ES-I3 (cell line): ENCODE measurements at regions not wholly inside any gene's neighbourhood (a gene's known extent, or its start where the extent isn't known, plus 50 kb on each side); places are given as distances from the start of the nearest gene placed in this dataset.

Source experiments
- H3K36me3 ChIP-seq: 2 replicates; pipeline ENCODE4 v1.6.1; 2013; ENCODE audit warnings: mild to moderate bottlenecking, low read length, control low read depth, moderate library complexity; ENCODE audit not compliant: insufficient read depth
- H3K4me1 ChIP-seq: 2 replicates; pipeline ENCODE4 v1.6.1; 2013; ENCODE audit warnings: mild to moderate bottlenecking, control low read depth, low read length; ENCODE audit not compliant: insufficient read depth
- H3K9ac ChIP-seq: 2 replicates; pipeline ENCODE4 v1.6.1; 2013; ENCODE audit warnings: low read depth, mild to moderate bottlenecking, low read length, moderate library complexity
- H3K9me3 ChIP-seq: 2 replicates; pipeline ENCODE4 v1.6.1; 2013; ENCODE audit warnings: mild to moderate bottlenecking, low read length, moderate library complexity; ENCODE audit not compliant: control insufficient read depth, insufficient read depth

DNA sequence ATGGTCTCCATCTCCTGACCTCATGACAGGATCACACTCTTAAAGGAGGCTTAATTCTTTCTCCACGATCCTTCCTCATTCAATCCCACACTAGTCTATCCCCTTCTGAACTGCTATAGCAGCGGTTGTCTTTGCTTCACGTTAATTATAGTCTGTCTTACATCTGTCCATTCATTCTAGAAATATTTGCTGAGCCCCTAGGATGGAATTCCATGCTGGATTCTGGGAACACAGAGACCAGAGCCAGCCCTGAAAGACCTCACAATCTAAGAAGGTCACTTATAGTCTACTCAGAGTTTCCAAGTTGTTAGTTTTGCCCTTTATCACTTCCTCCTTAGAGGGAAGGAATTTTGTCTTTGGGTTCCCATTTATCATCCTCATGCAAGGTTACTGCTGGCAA, 193.5 kb downstream of the GAS1 start:
- Histone ChIP-seq H3K36me3 (no peaks in the 10 kb centered on the region), H3K9me3 (no peaks in the 10 kb centered on the region), H3K9ac (no peak overlapping the region), H3K4me1 (no peaks in the 10 kb centered on the region)

DNA sequence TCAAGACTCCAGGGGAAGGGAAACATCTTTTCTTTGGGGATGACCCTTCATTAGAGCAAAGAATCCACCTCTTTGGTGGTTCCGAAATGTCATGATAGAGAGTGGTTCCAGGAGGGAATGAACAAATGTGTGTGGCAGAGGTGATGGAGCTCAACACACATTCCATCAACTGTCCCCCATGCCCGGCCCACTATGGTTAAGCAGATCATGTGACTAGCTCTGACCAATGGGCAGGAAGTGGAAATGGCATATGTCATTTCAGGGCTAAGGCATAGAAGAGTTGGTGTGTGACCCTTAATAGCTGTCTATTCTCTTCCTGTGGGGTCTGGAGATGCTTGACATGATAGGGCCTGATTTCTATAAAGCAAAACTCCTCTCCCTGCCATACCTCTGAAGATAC, 194.6 kb downstream of the GAS1 start:
- no peaks in the 10 kb centered on the region for H3K4me1 ChIP-seq
- no peaks in the 10 kb centered on the region for H3K36me3 ChIP-seq
- H3K9ac ChIP-seq: no peak overlapping the region
- H3K9me3 ChIP-seq: no peaks in the 10 kb centered on the region

DNA sequence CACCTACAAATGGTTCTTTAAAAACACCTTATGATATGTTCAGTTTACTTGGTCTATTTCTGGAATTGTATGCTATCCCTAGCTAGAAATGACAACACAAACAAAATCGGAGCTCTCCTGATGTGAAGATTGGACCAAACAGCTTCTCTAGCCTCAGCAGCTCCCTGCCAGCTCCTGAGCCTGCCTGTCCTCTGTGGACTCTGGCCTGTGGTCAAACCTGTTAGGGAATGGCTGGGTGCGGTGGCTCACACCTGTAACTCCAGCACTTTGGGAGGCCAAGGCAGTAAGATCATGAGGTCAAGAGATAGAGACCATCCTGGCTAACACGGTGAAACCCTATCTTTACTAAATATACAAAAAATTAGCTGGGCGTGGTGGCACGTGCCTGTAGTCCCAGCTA, 195.3 kb downstream of the GAS1 start:
- H3K36me3 ChIP-seq: no peaks in the 10 kb centered on the region
- no peaks in the 10 kb centered on the region for H3K4me1 ChIP-seq
- no peak overlapping the region for H3K9ac ChIP-seq
- H3K9me3 ChIP-seq: no peaks in the 10 kb centered on the region

DNA sequence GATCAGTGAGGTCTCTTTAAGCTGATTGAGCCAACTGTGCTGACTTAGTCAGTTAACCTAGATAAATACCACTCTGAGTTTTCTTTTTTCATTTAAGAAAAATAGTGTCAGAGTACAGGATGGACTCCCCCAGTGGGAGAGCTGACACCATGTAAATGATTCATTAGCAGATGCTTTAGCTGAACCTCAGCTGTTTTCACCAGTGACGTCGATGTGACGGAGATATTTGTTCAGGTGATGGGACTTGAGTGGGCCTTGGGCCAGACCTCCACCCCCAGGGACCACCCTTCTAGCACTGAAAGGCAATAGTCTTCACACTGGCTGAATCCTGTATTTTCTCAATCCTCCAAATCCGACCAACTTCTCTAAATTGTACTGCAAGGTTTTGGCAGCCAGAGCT, 196.1 kb downstream of the GAS1 start:
- Histone ChIP-seq H3K4me1 (no peaks in the 10 kb centered on the region), H3K9ac (no peak overlapping the region), H3K9me3 (no peaks in the 10 kb centered on the region), H3K36me3 (no peaks in the 10 kb centered on the region)

DNA sequence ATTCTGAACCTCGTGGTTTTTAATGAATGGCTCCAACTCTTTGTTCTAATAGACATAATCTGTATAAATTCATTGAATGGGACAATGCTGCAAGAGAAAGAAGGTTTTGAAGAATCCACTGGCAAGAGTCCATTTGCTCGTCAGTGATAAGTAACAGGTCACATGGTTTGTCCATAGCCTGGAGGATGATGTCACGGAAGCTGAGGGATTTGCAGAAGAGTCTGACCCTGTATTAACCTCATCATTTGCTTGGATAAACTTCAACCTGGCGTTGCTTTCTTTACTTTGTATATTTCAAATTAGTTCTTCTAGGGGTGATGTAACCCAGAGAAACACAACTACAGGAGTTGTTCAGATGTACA, 197.4 kb downstream of the GAS1 start:
- Histone ChIP-seq H3K9ac (no peak overlapping the region), H3K36me3 (no peaks in the 10 kb centered on the region), H3K4me1 (no peaks in the 10 kb centered on the region), H3K9me3 (no peaks in the 10 kb centered on the region)

GRCh38 chr9:86749161-86749893, 198.0 kb downstream of the GAS1 start:
- H3K36me3 ChIP-seq: no peaks in the 10 kb centered on the region
- no peaks in the 10 kb centered on the region for H3K4me1 ChIP-seq
- no peak overlapping the region for H3K9ac ChIP-seq
- H3K9me3 ChIP-seq: no peaks in the 10 kb centered on the region

- Histone ChIP-seq H3K36me3 (no peaks in the 10 kb centered on the region), H3K9me3 (no peaks in the 10 kb centered on the region), H3K9ac (no peak overlapping the region), H3K4me1 (no peaks in the 10 kb centered on the region)
These were observed 199.6 kb downstream of the GAS1 start for GRCh38 chr9:86747711-86748110.

DNA sequence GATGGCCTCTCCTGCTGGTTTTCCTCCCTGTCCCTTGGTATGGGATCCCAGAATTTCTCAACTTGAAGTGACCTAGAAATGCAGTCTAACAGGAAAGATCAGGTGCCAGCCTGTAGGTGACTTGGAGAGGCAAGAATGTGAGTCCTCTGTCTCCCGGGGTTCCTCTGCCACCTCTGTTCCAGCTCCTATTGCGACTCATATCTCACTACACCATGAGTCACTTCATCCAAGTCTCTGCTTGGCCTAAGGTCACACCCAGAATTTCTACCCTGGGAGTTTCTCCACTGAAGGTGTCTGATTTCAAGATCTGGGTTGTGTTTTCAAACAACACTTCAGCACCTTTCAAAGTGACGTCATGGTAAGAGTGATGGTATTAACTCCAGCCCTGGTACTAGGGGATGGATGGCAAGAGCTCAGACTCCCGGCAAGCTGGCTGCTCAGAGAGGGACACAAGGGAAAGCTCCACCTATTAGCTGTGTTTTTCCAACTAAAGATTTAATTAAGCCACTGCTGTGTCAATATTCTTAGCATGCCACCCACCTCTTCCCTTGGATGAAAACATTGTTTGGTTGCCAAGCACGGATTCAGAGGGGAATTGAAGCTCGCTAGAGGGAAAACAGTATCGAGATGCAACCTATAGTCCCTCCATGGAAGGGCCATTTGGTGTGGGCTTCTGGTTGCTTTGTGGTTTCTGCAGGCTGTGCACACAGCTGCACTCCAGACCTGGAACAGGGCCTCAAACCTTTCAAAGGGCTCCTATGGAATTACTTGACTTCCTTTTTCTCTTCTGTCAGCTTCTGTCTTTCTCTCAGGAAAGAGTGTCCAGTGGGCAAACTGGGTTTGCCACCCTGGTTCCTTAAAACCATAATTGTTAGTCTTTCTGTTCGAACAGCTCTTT, 205.7 kb downstream of the GAS1 start:
- H3K9ac ChIP-seq: no peak overlapping the region
- no peaks in the 10 kb centered on the region for H3K4me1 ChIP-seq
- H3K9me3 ChIP-seq: no peaks in the 10 kb centered on the region
- no peaks in the 10 kb centered on the region for H3K36me3 ChIP-seq

GRCh38 chr9:86735772-86736458, 211.4 kb downstream of the GAS1 start:
- Histone ChIP-seq H3K9ac (no peak overlapping the region), H3K9me3 (no peaks in the 10 kb centered on the region), H3K36me3 (no peaks in the 10 kb centered on the region), H3K4me1 (no peaks in the 10 kb centered on the region)

DNA sequence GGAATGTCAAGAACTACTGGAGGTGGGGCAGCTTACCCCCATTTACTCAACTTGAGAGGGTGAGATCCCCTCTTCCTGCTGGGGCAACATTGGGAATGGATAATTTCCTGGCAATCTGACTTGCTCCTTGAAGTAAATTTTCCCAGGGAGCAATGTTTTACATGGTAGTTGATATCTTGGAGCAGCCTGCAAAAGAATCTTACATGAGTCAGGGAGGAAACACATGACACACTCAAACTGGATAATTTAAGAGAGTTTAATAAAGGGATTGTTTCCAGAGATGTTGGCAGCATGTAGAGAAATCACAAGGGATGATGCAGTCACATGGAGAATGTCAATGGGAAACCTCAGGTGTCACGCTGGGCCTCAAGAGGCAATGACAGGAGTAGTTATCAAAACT, 212.5 kb downstream of the GAS1 start:
- Histone ChIP-seq H3K9me3 (no peaks in the 10 kb centered on the region), H3K36me3 (no peaks in the 10 kb centered on the region), H3K9ac (no peak overlapping the region), H3K4me1 (no peaks in the 10 kb centered on the region)

GRCh38 chr9:86733929-86734328, 213.4 kb downstream of the GAS1 start:
- H3K4me1 ChIP-seq: no peaks in the 10 kb centered on the region
- H3K9me3 ChIP-seq: no peaks in the 10 kb centered on the region
- H3K9ac ChIP-seq: no peak overlapping the region
- H3K36me3 ChIP-seq: no peaks in the 10 kb centered on the region

DNA sequence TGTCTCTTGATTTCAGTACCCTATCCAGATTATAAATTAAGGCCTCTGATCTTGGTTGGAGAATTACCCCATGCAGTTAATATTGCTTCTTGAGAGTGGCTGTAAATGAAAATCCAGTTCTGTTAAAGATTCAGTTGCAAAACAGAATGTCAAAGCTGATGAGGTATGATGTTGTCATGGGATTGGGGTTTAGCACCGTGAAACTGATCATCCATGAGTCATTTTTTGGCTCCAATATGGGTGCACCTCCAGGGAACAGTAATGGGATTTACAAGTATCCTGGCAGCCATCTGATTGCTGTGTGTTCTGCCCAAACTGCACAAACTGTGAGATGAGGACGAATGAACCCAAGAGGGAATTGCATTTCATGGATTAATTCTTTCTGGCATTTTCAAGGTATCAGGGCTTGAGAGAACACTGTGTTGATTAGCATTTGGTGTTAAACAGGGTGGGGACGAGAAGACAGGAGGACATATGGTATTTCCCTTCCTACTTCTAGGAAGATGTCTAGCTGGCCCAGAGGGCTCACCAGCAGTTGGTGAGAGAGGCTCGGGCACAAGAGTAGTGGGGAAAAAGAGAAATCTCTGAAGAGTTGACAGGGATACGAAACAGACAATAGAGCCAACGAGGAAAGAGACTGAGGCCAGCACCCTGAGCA, 214.7 kb downstream of the GAS1 start:
- H3K4me1 ChIP-seq: no peaks in the 10 kb centered on the region
- H3K9ac ChIP-seq: no peak overlapping the region
- H3K36me3 ChIP-seq: no peaks in the 10 kb centered on the region
- H3K9me3 ChIP-seq: no peaks in the 10 kb centered on the region

GRCh38 chr9:86731511-86732063, 215.7 kb downstream of the GAS1 start:
- Histone ChIP-seq H3K4me1 (no peaks in the 10 kb centered on the region), H3K9me3 (no peaks in the 10 kb centered on the region), H3K9ac (no peak overlapping the region), H3K36me3 (no peaks in the 10 kb centered on the region)
